WTC11 (cell line): ENCODE measurements at regions not wholly inside any gene's neighbourhood (a gene's known extent, or its start where the extent isn't known, plus 50 kb on each side); places are given as distances from the start of the nearest gene placed in this dataset.

ENCODE experiments used
- ATAC-seq: fragments of 200-7000 bp; cut with Tn5 transposase; 2 replicates; pipeline ENCODE4 v1.10.0; 2021; ENCODE audit warnings: mild to moderate bottlenecking, moderate library complexity
- CTCF ChIA-PET: fragments of 300-600 bp; sonication (Branson Sonifier 250); formaldehyde crosslinking; loops from one replicate; lab custom pipeline; 2021; ENCODE audit warnings: antibody characterized with exemption; lab: Charles Lee
- POLR2A ChIA-PET: fragments of 350-600 bp; sonication (Branson Sonifier 250); formaldehyde crosslinking; loops from one replicate; lab custom pipeline; 2021; ENCODE audit warnings: antibody characterized with exemption; lab: Charles Lee
- DNase-seq: peaks from one replicate; pipeline ENCODE4 v3.0.0; 2021; ENCODE audit warnings: low spot score
- H3K27ac Mint-ChIP-seq: 2 replicates; pipeline ENCODE4 v1.8.0; 2021; ENCODE audit warnings: mixed read lengths
- H3K27me3 Mint-ChIP-seq: 2 replicates; pipeline ENCODE4 v1.8.0; 2021; ENCODE audit warnings: low read depth, mild to moderate bottlenecking, moderate library complexity, mixed read lengths
- H3K36me3 Mint-ChIP-seq: 2 replicates; pipeline ENCODE4 v1.8.0; 2021; ENCODE audit warnings: mixed read lengths
- H3K4me1 Mint-ChIP-seq: 2 replicates; pipeline ENCODE4 v1.8.0; 2022; ENCODE audit warnings: mixed read lengths
- H3K4me3 Mint-ChIP-seq: 2 replicates; pipeline ENCODE4 v1.8.0; 2021; ENCODE audit warnings: mild to moderate bottlenecking, moderate library complexity, mixed read lengths
- H3K9me3 Mint-ChIP-seq: 2 replicates; pipeline ENCODE4 v1.8.0; 2021; ENCODE audit warnings: mixed read lengths
- ESRRA ChIP-seq: sonication (generic); formaldehyde crosslinking; IDR thresholded peaks from 2 replicates; pipeline ENCODE4 v1.8.1; 2022; ENCODE audit warnings: mild to moderate bottlenecking, missing genetic modification reagents, borderline replicate concordance
- ETV6 ChIP-seq: sonication (generic); formaldehyde crosslinking; IDR thresholded peaks from 2 replicates; pipeline ENCODE4 v1.8.1; 2022; ENCODE audit warnings: mild to moderate bottlenecking, missing genetic modification reagents
- GABPB1 ChIP-seq: sonication (generic); formaldehyde crosslinking; IDR thresholded peaks from 2 replicates; pipeline ENCODE4 v1.8.1; 2023; ENCODE audit warnings: mild to moderate bottlenecking, missing genetic modification reagents
- GRHL2 ChIP-seq: fragments of 250-450 bp; sonication (Bioruptor Pico); IDR thresholded peaks from 2 replicates; pipeline ENCODE4 v1.8.0; 2022; ENCODE audit warnings: mild to moderate bottlenecking, moderate library complexity; ENCODE audit not compliant: insufficient replicate concordance, severe bottlenecking
- HMGA2 ChIP-seq: fragments of 250-450 bp; sonication (Bioruptor Pico); IDR thresholded peaks from 2 replicates; pipeline ENCODE4 v1.4.0; 2021; ENCODE audit warnings: mild to moderate bottlenecking, moderate library complexity
- IRF2 ChIP-seq: sonication (generic); formaldehyde crosslinking; IDR thresholded peaks from 2 replicates; pipeline ENCODE4 v1.8.0; 2022; ENCODE audit warnings: low read depth, missing genetic modification reagents, borderline replicate concordance
- JAZF1 ChIP-seq: fragments of 250-450 bp; sonication (Bioruptor Pico); IDR thresholded peaks from 2 replicates; pipeline ENCODE4 v1.9.0; 2021; ENCODE audit warnings: moderate library complexity, mild to moderate bottlenecking, inconsistent platforms
- JUN ChIP-seq: sonication (generic); formaldehyde crosslinking; IDR thresholded peaks from 2 replicates; pipeline ENCODE4 v1.8.0; 2023; ENCODE audit warnings: mild to moderate bottlenecking, missing genetic modification reagents
- NFATC4 ChIP-seq: fragments of 250-450 bp; sonication (Bioruptor Pico); IDR thresholded peaks from 2 replicates; pipeline ENCODE4 v1.9.0; 2021; ENCODE audit warnings: mild to moderate bottlenecking
- NFE2L1 ChIP-seq: sonication (generic); formaldehyde crosslinking; IDR thresholded peaks from 2 replicates; pipeline ENCODE4 v1.8.1; 2023; ENCODE audit warnings: missing genetic modification reagents
- NFYB ChIP-seq: sonication (generic); formaldehyde crosslinking; conservative IDR thresholded peaks from 2 replicates; pipeline ENCODE4 v1.8.0; 2022; ENCODE audit warnings: low read depth, missing genetic modification reagents
- NR1H2 ChIP-seq: sonication (generic); formaldehyde crosslinking; IDR thresholded peaks from 2 replicates; pipeline ENCODE4 v1.9.0; 2021; ENCODE audit warnings: mild to moderate bottlenecking, moderate library complexity, missing genetic modification reagents
- PRRX2 ChIP-seq: fragments of 250-450 bp; sonication (Bioruptor Pico); IDR thresholded peaks from 2 replicates; pipeline ENCODE4 v1.8.0; 2021; ENCODE audit warnings: mild to moderate bottlenecking
- TCF7 ChIP-seq: sonication (generic); formaldehyde crosslinking; IDR thresholded peaks from 2 replicates; pipeline ENCODE4 v1.8.0; 2022; ENCODE audit warnings: mild to moderate bottlenecking, low read depth, missing genetic modification reagents, moderate library complexity
- TEAD4 ChIP-seq: sonication (generic); formaldehyde crosslinking; IDR thresholded peaks from 2 replicates; pipeline ENCODE4 v1.8.0; 2022; ENCODE audit warnings: mild to moderate bottlenecking, missing genetic modification reagents
- TP53 ChIP-seq: sonication (generic); formaldehyde crosslinking; IDR thresholded peaks from 2 replicates; pipeline ENCODE4 v1.8.1; 2023; ENCODE audit warnings: mild to moderate bottlenecking, missing genetic modification reagents
- ZNF232 ChIP-seq: sonication (generic); formaldehyde crosslinking; IDR thresholded peaks from 2 replicates; pipeline ENCODE4 v1.8.0; 2022; ENCODE audit warnings: mild to moderate bottlenecking, missing genetic modification reagents
- ZNF263 ChIP-seq: sonication (generic); formaldehyde crosslinking; IDR thresholded peaks from 2 replicates; pipeline ENCODE4 v1.8.1; 2022; ENCODE audit warnings: low read depth, mild to moderate bottlenecking, moderate library complexity, missing genetic modification reagents
- ZNF317 ChIP-seq: sonication (generic); formaldehyde crosslinking; IDR thresholded peaks from 2 replicates; pipeline ENCODE4 v1.8.1; 2023; ENCODE audit warnings: low read depth, mild to moderate bottlenecking, moderate library complexity, missing genetic modification reagents, borderline replicate concordance
- TF ChIP-seq, protein P1 (sequence below): sonication (generic); formaldehyde crosslinking; IDR thresholded peaks from 2 replicates; pipeline ENCODE4 v1.8.1; 2023; ENCODE audit warnings: mild to moderate bottlenecking, missing genetic modification reagents, moderate library complexity
- TF ChIP-seq, protein P2 (sequence below): fragments of 200-600 bp; IDR thresholded peaks from 2 replicates; pipeline ENCODE4 v1.8.0; 2022; ENCODE audit warnings: antibody characterized with exemption
- TF ChIP-seq, protein P3 (sequence below): fragments of 250-450 bp; sonication (Bioruptor Pico); IDR thresholded peaks from 2 replicates; pipeline ENCODE4 v1.8.0; 2021; ENCODE audit warnings: mild to moderate bottlenecking
- TF ChIP-seq, protein P4 (sequence below): fragments of 250-450 bp; sonication (Bioruptor Pico); IDR thresholded peaks from 2 replicates; pipeline ENCODE4 v2.1.2; 2022; ENCODE audit warnings: mild to moderate bottlenecking, moderate library complexity
- TF ChIP-seq, protein P5 (sequence below): sonication (generic); formaldehyde crosslinking; IDR thresholded peaks from 2 replicates; pipeline ENCODE4 v1.8.0; 2022; ENCODE audit warnings: missing genetic modification reagents

DNA sequence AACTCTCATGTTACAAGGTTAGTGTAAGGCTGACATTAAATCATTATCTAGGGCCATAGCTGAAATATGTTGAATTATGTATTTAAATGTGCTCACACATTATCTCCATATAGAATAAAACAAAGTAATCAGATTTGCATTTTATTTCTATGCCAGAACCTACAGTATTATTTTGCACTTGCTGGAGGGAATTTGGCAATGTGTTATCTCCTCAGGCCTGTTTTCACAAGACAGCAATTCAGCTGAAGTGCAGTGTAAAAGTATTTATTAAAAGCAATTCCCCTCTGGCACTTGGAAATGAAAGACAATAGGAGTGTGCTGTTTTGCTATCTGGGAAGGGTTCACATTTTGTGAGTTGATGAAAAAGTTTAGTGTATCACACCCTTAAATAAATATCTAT, 276.3 kb downstream of the DNAJB9 start:
- ATAC-seq, result no peak
- H3K27ac Mint-ChIP-seq, result no peak overlapping the region
- no peak overlapping the region for H3K4me3 Mint-ChIP-seq
- peaks cover 14% of the 10 kb centered on the region for H3K4me1 Mint-ChIP-seq
- ChIA-PET POLR2A (no interaction called here), CTCF (no interaction called here)
- TF ChIP-seq, protein P1, sequence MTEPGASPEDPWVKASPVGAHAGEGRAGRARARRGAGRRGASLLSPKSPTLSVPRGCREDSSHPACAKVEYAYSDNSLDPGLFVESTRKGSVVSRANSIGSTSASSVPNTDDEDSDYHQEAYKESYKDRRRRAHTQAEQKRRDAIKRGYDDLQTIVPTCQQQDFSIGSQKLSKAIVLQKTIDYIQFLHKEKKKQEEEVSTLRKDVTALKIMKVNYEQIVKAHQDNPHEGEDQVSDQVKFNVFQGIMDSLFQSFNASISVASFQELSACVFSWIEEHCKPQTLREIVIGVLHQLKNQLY (CRISPR knock-in tag), result no peak
- TF ChIP-seq TP53 (CRISPR knock-in tag) (no peak), TEAD4 (CRISPR knock-in tag) (no peak), ZNF263 (CRISPR knock-in tag) (no peak), ESRRA (no peak), ZNF232 (CRISPR knock-in tag) (no peak), JUN (CRISPR knock-in tag) (no peak), GRHL2 (CRISPR knock-in tag) (no peak), NFATC4 (CRISPR knock-in tag) (no peak), NFE2L1 (no peak)
- TF ChIP-seq, protein P2, sequence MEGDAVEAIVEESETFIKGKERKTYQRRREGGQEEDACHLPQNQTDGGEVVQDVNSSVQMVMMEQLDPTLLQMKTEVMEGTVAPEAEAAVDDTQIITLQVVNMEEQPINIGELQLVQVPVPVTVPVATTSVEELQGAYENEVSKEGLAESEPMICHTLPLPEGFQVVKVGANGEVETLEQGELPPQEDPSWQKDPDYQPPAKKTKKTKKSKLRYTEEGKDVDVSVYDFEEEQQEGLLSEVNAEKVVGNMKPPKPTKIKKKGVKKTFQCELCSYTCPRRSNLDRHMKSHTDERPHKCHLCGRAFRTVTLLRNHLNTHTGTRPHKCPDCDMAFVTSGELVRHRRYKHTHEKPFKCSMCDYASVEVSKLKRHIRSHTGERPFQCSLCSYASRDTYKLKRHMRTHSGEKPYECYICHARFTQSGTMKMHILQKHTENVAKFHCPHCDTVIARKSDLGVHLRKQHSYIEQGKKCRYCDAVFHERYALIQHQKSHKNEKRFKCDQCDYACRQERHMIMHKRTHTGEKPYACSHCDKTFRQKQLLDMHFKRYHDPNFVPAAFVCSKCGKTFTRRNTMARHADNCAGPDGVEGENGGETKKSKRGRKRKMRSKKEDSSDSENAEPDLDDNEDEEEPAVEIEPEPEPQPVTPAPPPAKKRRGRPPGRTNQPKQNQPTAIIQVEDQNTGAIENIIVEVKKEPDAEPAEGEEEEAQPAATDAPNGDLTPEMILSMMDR, result no peak
- TF ChIP-seq, protein P3, sequence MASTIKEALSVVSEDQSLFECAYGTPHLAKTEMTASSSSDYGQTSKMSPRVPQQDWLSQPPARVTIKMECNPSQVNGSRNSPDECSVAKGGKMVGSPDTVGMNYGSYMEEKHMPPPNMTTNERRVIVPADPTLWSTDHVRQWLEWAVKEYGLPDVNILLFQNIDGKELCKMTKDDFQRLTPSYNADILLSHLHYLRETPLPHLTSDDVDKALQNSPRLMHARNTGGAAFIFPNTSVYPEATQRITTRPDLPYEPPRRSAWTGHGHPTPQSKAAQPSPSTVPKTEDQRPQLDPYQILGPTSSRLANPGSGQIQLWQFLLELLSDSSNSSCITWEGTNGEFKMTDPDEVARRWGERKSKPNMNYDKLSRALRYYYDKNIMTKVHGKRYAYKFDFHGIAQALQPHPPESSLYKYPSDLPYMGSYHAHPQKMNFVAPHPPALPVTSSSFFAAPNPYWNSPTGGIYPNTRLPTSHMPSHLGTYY, result no peak
- H3K36me3 Mint-ChIP-seq, result no peaks in the 10 kb centered on the region
- no peaks in the 10 kb centered on the region for H3K9me3 Mint-ChIP-seq
- H3K27me3 Mint-ChIP-seq, result no peaks in the 10 kb centered on the region
- DNase-seq, result no peak

DNA sequence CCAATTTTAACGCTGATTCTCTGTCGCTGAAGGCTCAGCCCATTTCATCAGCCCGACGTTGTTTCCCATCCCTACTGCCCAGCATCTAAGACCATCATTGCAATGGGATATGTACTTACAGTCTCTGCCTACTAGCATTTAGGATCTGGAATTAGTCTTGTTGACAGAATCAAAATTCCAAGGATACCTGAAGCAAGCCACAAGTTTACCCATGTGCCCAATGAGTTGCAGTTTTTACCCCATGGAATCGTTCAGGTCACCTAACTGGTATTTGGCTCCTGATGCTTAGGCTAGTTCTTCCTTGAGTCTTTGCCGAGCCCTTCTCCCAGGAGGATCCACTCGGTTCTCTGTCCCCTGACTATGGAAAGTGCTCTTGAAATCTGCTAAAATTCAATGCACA, 276.8 kb downstream of the DNAJB9 start:
- ChIA-PET CTCF (no interaction called here), POLR2A (no interaction called here)
- Mint-ChIP-seq H3K36me3 (no peaks in the 10 kb centered on the region), H3K4me3 (no peak overlapping the region), H3K27me3 (no peaks in the 10 kb centered on the region), H3K4me1 (peaks cover 14% of the 10 kb centered on the region), H3K9me3 (no peaks in the 10 kb centered on the region)
- ATAC-seq (no peak), DNase-seq (no peak)
- TF ChIP-seq HMGA2 (CRISPR knock-in tag) (no peak), NFYB (CRISPR knock-in tag) (no peak), GABPB1 (CRISPR knock-in tag) (no peak), TCF7 (CRISPR knock-in tag) (no peak), ETV6 (CRISPR knock-in tag) (no peak), PRRX2 (no peak)
- TF ChIP-seq, all 79 proteins: peak for 0
- no peak overlapping the region for H3K27ac Mint-ChIP-seq

DNA sequence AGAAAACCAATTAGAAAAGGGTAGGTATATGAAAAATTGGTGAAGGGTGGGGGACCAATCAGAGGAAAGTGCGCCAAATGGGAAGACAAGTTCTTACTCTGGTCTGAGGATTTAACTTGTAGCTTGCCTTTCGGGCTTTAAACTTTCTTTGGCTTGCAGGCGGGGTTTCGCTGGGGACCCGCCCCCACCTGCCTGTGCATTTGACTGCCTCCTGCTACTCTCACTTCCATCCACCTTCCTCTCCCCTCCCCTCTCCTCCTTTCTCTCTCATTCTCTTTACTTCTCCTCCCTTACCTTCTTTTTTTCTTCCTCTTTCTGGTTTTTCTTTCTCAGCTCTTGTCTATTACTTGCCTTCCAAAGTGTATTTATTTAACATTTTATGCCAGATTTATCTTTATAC, 278.8 kb downstream of the DNAJB9 start:
- Mint-ChIP-seq H3K27me3 (no peaks in the 10 kb centered on the region), H3K4me1 (peaks cover 14% of the 10 kb centered on the region)
- DNase-seq, result peak; percentile 21
- TF ChIP-seq HMGA2 (CRISPR knock-in tag) (no peak), NR1H2 (CRISPR knock-in tag) (no peak), TEAD4 (CRISPR knock-in tag) (no peak), NFE2L1 (no peak), JAZF1 (no peak), ZNF317 (no peak), IRF2 (CRISPR knock-in tag) (no peak)
- TF ChIP-seq, protein P2, result no peak
- TF ChIP-seq, protein P4, sequence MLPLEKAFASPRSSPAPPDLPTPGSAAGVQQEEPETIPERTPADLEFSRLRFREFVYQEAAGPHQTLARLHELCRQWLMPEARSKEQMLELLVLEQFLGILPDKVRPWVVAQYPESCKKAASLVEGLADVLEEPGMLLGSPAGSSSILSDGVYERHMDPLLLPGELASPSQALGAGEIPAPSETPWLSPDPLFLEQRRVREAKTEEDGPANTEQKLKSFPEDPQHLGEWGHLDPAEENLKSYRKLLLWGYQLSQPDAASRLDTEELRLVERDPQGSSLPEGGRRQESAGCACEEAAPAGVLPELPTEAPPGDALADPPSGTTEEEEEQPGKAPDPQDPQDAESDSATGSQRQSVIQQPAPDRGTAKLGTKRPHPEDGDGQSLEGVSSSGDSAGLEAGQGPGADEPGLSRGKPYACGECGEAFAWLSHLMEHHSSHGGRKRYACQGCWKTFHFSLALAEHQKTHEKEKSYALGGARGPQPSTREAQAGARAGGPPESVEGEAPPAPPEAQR (CRISPR knock-in tag), result no peak
- TF ChIP-seq, protein P5, sequence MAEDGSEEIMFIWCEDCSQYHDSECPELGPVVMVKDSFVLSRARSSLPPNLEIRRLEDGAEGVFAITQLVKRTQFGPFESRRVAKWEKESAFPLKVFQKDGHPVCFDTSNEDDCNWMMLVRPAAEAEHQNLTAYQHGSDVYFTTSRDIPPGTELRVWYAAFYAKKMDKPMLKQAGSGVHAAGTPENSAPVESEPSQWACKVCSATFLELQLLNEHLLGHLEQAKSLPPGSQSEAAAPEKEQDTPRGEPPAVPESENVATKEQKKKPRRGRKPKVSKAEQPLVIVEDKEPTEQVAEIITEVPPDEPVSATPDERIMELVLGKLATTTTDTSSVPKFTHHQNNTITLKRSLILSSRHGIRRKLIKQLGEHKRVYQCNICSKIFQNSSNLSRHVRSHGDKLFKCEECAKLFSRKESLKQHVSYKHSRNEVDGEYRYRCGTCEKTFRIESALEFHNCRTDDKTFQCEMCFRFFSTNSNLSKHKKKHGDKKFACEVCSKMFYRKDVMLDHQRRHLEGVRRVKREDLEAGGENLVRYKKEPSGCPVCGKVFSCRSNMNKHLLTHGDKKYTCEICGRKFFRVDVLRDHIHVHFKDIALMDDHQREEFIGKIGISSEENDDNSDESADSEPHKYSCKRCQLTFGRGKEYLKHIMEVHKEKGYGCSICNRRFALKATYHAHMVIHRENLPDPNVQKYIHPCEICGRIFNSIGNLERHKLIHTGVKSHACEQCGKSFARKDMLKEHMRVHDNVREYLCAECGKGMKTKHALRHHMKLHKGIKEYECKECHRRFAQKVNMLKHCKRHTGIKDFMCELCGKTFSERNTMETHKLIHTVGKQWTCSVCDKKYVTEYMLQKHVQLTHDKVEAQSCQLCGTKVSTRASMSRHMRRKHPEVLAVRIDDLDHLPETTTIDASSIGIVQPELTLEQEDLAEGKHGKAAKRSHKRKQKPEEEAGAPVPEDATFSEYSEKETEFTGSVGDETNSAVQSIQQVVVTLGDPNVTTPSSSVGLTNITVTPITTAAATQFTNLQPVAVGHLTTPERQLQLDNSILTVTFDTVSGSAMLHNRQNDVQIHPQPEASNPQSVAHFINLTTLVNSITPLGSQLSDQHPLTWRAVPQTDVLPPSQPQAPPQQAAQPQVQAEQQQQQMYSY (CRISPR knock-in tag), result no peak
- TF ChIP-seq, all 79 proteins: peak for 0
- Mint-ChIP-seq H3K4me3 (no peak overlapping the region), H3K36me3 (no peaks in the 10 kb centered on the region), H3K27ac (no peak overlapping the region), H3K9me3 (no peaks in the 10 kb centered on the region)
- CTCF ChIA-PET, result no interaction called here
- POLR2A ChIA-PET, result no interaction called here
- peak; percentile 69 for ATAC-seq
